ENCODE measurements at regions not wholly inside any gene's neighbourhood (a gene's known extent, or its start where the extent isn't known, plus 50 kb on each side); places are given as distances from the start of the nearest gene placed in this dataset.

DNA sequence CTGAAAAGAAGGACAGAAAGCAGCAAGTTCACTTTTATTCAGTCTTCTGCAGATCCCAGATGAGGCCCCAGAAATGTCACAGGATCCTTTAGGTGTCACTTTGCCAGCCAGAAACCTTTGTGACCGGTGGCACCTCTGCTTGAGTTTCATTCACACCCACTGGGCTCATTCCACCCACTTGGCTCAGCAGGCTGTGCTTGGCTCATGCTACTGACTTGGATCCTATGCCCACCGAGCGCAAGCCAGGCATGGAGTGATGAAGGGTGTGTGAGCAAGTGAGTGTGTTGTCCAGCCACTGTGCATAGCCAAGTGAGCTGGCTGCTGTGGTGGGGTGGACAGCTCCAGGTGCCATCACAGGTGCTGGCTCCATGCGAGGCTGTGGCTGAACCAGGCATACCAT is 357.0 kb upstream of the GULP1 start (continued):
- TF ChIP-seq, protein P1, sequence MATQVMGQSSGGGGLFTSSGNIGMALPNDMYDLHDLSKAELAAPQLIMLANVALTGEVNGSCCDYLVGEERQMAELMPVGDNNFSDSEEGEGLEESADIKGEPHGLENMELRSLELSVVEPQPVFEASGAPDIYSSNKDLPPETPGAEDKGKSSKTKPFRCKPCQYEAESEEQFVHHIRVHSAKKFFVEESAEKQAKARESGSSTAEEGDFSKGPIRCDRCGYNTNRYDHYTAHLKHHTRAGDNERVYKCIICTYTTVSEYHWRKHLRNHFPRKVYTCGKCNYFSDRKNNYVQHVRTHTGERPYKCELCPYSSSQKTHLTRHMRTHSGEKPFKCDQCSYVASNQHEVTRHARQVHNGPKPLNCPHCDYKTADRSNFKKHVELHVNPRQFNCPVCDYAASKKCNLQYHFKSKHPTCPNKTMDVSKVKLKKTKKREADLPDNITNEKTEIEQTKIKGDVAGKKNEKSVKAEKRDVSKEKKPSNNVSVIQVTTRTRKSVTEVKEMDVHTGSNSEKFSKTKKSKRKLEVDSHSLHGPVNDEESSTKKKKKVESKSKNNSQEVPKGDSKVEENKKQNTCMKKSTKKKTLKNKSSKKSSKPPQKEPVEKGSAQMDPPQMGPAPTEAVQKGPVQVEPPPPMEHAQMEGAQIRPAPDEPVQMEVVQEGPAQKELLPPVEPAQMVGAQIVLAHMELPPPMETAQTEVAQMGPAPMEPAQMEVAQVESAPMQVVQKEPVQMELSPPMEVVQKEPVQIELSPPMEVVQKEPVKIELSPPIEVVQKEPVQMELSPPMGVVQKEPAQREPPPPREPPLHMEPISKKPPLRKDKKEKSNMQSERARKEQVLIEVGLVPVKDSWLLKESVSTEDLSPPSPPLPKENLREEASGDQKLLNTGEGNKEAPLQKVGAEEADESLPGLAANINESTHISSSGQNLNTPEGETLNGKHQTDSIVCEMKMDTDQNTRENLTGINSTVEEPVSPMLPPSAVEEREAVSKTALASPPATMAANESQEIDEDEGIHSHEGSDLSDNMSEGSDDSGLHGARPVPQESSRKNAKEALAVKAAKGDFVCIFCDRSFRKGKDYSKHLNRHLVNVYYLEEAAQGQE (IDR thresholded peaks at IDR 0.05; ENCODE audit: unreplicated experiment), result no peak
- no peak for TF ChIP-seq ZNF331 (CRISPR knock-in tag; IDR thresholded peaks at IDR 0.05; ENCODE audit: low read depth)
- no peak for TF ChIP-seq CTCF (conservative IDR thresholded peaks at IDR 0.05; ENCODE audit: low read depth in 2 of 2)
- TF ChIP-seq EZH2 (IDR thresholded peaks at IDR 0.05; ENCODE audit: low read depth, unreplicated experiment), result no peak
- TF ChIP-seq NANOG (IDR thresholded peaks at IDR 0.05; ENCODE audit: borderline replicate concordance), result no peak
- no peak for TF ChIP-seq POLR2AphosphoS5 (IDR thresholded peaks at IDR 0.05; ENCODE audit: low read depth)

DNA sequence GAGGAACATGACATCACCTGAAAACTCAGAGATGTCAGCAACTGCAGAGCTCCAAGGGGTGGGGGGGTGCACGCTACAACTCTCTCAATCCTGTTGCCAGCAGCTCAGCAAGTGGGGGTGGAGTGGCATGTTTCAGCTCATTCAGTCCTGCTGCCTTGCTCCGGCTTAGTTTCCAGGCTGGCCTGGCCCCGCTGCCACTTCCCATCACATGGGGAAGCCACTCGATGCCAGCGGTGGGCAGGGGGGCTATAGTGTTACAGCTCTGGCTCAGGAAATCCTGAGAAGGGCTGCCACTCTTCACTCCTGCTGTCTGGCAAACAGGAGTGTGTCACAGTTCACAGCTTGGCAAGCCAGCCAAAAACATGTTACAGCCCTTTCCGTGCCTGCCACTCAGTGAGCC is 356.5 kb upstream of the GULP1 start:
- H3F3A ChIP-seq (replicated peaks; ENCODE audit: low read depth), result no peaks in the 10 kb centered on the region
- ATAC-seq (no peak), DNase-seq (ENCODE audit: low spot score) (no peak)
- H3K27ac Mint-ChIP-seq, result no peak overlapping the region
- H3K4me1 Mint-ChIP-seq, result no peaks in the 10 kb centered on the region
- peaks cover 5% of the 10 kb centered on the region for H3K27me3 Mint-ChIP-seq (ENCODE audit: insufficient read depth, low read depth, poor library complexity)
- no peaks in the 10 kb centered on the region for H3K36me3 Mint-ChIP-seq (ENCODE audit: low read depth)
- TF ChIP-seq CREB1 (CRISPR knock-in tag; IDR thresholded peaks at IDR 0.05; ENCODE audit: low read depth) (no peak), NANOG (IDR thresholded peaks at IDR 0.05; ENCODE audit: borderline replicate concordance) (no peak), CTCF (conservative IDR thresholded peaks at IDR 0.05; ENCODE audit: low read depth in 2 of 2) (no peak), POLR2AphosphoS5 (IDR thresholded peaks at IDR 0.05; ENCODE audit: low read depth) (no peak), STAT1 (IDR thresholded peaks at IDR 0.05; ENCODE audit: unreplicated experiment) (no peak)
- TF ChIP-seq, protein P2, sequence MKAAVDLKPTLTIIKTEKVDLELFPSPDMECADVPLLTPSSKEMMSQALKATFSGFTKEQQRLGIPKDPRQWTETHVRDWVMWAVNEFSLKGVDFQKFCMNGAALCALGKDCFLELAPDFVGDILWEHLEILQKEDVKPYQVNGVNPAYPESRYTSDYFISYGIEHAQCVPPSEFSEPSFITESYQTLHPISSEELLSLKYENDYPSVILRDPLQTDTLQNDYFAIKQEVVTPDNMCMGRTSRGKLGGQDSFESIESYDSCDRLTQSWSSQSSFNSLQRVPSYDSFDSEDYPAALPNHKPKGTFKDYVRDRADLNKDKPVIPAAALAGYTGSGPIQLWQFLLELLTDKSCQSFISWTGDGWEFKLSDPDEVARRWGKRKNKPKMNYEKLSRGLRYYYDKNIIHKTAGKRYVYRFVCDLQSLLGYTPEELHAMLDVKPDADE (IDR thresholded peaks at IDR 0.05), result no peak
- H2AFZ ChIP-seq, result no peak overlapping the region
- H3K4me2 ChIP-seq, result no peak overlapping the region
- no peaks in the 10 kb centered on the region for H3K4me1 ChIP-seq (ENCODE audit: insufficient read depth)
- peaks cover 3% of the 10 kb centered on the region; the same call in 1 of the 3 replicates for H3K9me3 Mint-ChIP-seq
- no peak overlapping the region for H3K27ac ChIP-seq (ENCODE audit: low read depth)
- H3K79me2 ChIP-seq (replicated peaks; ENCODE audit: insufficient read depth), result no peaks in the 10 kb centered on the region
- no peaks in the 10 kb centered on the region for H4K20me1 ChIP-seq (replicated peaks; ENCODE audit: insufficient read depth)
- H3K9me2 ChIP-seq (ENCODE audit: insufficient read depth), result peaks cover 3% of the 10 kb centered on the region; the same call in 1 of the 2 replicates
- no peak overlapping the region for H3K4me3 Mint-ChIP-seq
- no peaks in the 10 kb centered on the region for H3K27me3 ChIP-seq (ENCODE audit: insufficient read depth)
- H3K4me3 ChIP-seq, result no peak overlapping the region
- H3K36me3 ChIP-seq (ENCODE audit: insufficient read depth), result no peaks in the 10 kb centered on the region
